NT2/D1 (cell line): ENCODE measurements at regions not wholly inside any gene's neighbourhood (a gene's known extent, or its start where the extent isn't known, plus 50 kb on each side); places are given as distances from the start of the nearest gene placed in this dataset.

Experiments used
- SUZ12 ChIP-seq: IDR thresholded peaks from 2 replicates; pipeline ENCODE4 v1.6.1; 2011; ENCODE audit not compliant: insufficient read length, insufficient read depth; ENCODE audit errors: extremely low read depth
- YY1 ChIP-seq: IDR thresholded peaks from 2 replicates; pipeline ENCODE4 v1.6.1; 2011; ENCODE audit not compliant: insufficient read length, insufficient read depth
- ZNF274 ChIP-seq: IDR thresholded peaks from 2 replicates; pipeline ENCODE4 v1.6.1; 2011; ENCODE audit warnings: mild to moderate bottlenecking, low read depth, low read length

GRCh38 chr5:147017191-147017590, 138.6 kb upstream of the PPP2R2B start:
- no peak for TF ChIP-seq YY1
- no peak for TF ChIP-seq ZNF274
- no peak for TF ChIP-seq SUZ12
